ENCODE measurements at regions not wholly inside any gene's neighbourhood (a gene's known extent, or its start where the extent isn't known, plus 50 kb on each side); places are given as distances from the start of the nearest gene placed in this dataset.
"Not testable (repeated sequence)": the region's sequence is repeated elsewhere in the genome, so short reads cannot be mapped to it uniquely, and the experiment has no call there.

GRCh38 chr10:109312555-109312954, 610.8 kb downstream of the XPNPEP1 start:
- H3K9me3 ChIP-seq (ENCODE audit: low read length); CTCF ChIA-PET (ENCODE audit: unreplicated experiment); H3K4me3 ChIP-seq (ENCODE audit: low read depth, low read length, poor library complexity, severe bottlenecking); H2AFZ ChIP-seq (ENCODE audit: low read length); H3K4me1 ChIP-seq (ENCODE audit: insufficient read depth, low read length, poor library complexity, severe bottlenecking); POLR2A ChIA-PET; H4K20me1 ChIP-seq (ENCODE audit: insufficient read depth, low read length); H3K4me2 ChIP-seq (ENCODE audit: low read length); BruUV-seq (replicated peaks); DNase-seq (ENCODE audit: low spot score); H3K9me2 ChIP-seq (ENCODE audit: insufficient read depth, low read length); H3K36me3 ChIP-seq (ENCODE audit: insufficient read depth, low read length); H3K27ac ChIP-seq (ENCODE audit: low read depth, low read length, poor library complexity, severe bottlenecking); H3K79me2 ChIP-seq (ENCODE audit: insufficient read depth, low read depth, low read length); intact Hi-C loops (cut with micrococcal nuclease; ENCODE audit: unreplicated experiment): not testable (repeated sequence)

GRCh38 chr10:109308971-109309370, 614.3 kb downstream of the XPNPEP1 start:
- H3K4me1 ChIP-seq (ENCODE audit: insufficient read depth, low read length, poor library complexity, severe bottlenecking): no peaks in the 10 kb centered on the region

GRCh38 chr10:109307102-109307501, 616.2 kb downstream of the XPNPEP1 start:
- H3K79me2 ChIP-seq (ENCODE audit: insufficient read depth, low read depth, low read length); BruUV-seq (replicated peaks): not testable (repeated sequence)

More at GRCh38 chr10:109308971-109309370, 614.3 kb downstream of the XPNPEP1 start:
- ChIA-PET POLR2A (interaction anchor here (1.1 to 1.9 kb wide), 2 partner anchors 15 to 22 kb away, joined by 3 to 5 read pairs; no protein-coding TSS in a partner anchor), CTCF (ENCODE audit: unreplicated experiment) (no interaction called here)
- H3K9me3 ChIP-seq (ENCODE audit: low read length): no peaks in the 10 kb centered on the region
- H3K79me2 ChIP-seq (ENCODE audit: insufficient read depth, low read depth, low read length): no peaks in the 10 kb centered on the region
- no peak overlapping the region for H3K4me3 ChIP-seq (ENCODE audit: low read depth, low read length, poor library complexity, severe bottlenecking)
- TF ChIP-seq EZH2phosphoT487 (IDR thresholded peaks at IDR 0.05; ENCODE audit: borderline replicate concordance, low read depth, low read length) (no peak), CTCF (conservative IDR thresholded peaks at IDR 0.05; ENCODE audit: low read length) (no peak)
- no peaks in the 10 kb centered on the region for H3K9me2 ChIP-seq (ENCODE audit: insufficient read depth, low read length)
- no peaks in the 10 kb centered on the region for H4K20me1 ChIP-seq (ENCODE audit: insufficient read depth, low read length)
- no peaks in the 10 kb centered on the region for H3K36me3 ChIP-seq (ENCODE audit: insufficient read depth, low read length)
- no TSS peak for BruUV-seq (replicated peaks)
- intact Hi-C loops (cut with micrococcal nuclease; ENCODE audit: unreplicated experiment): no loop called here
- H3K4me2 ChIP-seq (ENCODE audit: low read length): no peak overlapping the region
- no peak for DNase-seq (ENCODE audit: low spot score)
- no peak overlapping the region for H2AFZ ChIP-seq (ENCODE audit: low read length)
- H3K27ac ChIP-seq (ENCODE audit: low read depth, low read length, poor library complexity, severe bottlenecking): no peak overlapping the region

DNA sequence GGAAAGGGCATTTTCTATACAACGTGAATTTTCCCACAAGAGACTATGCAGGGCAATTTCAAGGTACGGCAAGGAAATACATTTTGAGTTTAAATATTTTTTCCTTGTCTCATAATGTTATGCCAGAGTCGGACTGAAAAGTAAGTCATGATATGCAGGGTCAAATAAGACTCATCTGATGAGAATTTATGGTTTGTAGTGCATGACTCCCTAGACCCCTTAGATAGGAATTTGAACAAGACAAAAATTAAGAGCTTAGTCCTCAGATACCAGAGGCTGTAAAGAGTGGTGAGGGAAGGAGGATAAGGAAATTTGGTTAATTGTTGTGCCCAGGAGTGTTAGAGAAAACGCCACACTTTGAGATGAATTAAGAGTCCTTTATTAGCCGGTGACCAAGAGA, 616.6 kb downstream of the XPNPEP1 start:
- ChIA-PET CTCF (ENCODE audit: unreplicated experiment) (no interaction called here), POLR2A (interaction anchor here (0.6 kb wide), 1 partner anchor 103 kb away, joined by 3 read pairs; no protein-coding TSS in a partner anchor)
- Histone ChIP-seq H3K36me3 (ENCODE audit: insufficient read depth, low read length) (no peaks in the 10 kb centered on the region), H3K9me3 (ENCODE audit: low read length) (no peaks in the 10 kb centered on the region), H3K4me2 (ENCODE audit: low read length) (no peak overlapping the region), H3K4me1 (ENCODE audit: insufficient read depth, low read length, poor library complexity, severe bottlenecking) (no peaks in the 10 kb centered on the region), H3K9me2 (ENCODE audit: insufficient read depth, low read length) (no peaks in the 10 kb centered on the region), H4K20me1 (ENCODE audit: insufficient read depth, low read length) (no peaks in the 10 kb centered on the region), H2AFZ (ENCODE audit: low read length) (no peak overlapping the region), H3K79me2 (ENCODE audit: insufficient read depth, low read depth, low read length) (no peaks in the 10 kb centered on the region), H3K4me3 (ENCODE audit: low read depth, low read length, poor library complexity, severe bottlenecking) (no peak overlapping the region), H3K27ac (ENCODE audit: low read depth, low read length, poor library complexity, severe bottlenecking) (no peak overlapping the region)
- TF ChIP-seq EZH2phosphoT487 (IDR thresholded peaks at IDR 0.05; ENCODE audit: borderline replicate concordance, low read depth, low read length) (no peak), CTCF (conservative IDR thresholded peaks at IDR 0.05; ENCODE audit: low read length) (no peak)
- DNase-seq (ENCODE audit: low spot score): no peak
- intact Hi-C loops (cut with micrococcal nuclease; ENCODE audit: unreplicated experiment): no loop called here
- BruUV-seq (replicated peaks): no TSS peak

More at GRCh38 chr10:109307102-109307501, 616.2 kb downstream of the XPNPEP1 start:
- intact Hi-C loops (cut with micrococcal nuclease; ENCODE audit: unreplicated experiment); DNase-seq (ENCODE audit: low spot score); H3K4me1 ChIP-seq (ENCODE audit: insufficient read depth, low read length, poor library complexity, severe bottlenecking); H3K4me3 ChIP-seq (ENCODE audit: low read depth, low read length, poor library complexity, severe bottlenecking); H3K9me2 ChIP-seq (ENCODE audit: insufficient read depth, low read length); H3K36me3 ChIP-seq (ENCODE audit: insufficient read depth, low read length); H3K4me2 ChIP-seq (ENCODE audit: low read length); H3K27ac ChIP-seq (ENCODE audit: low read depth, low read length, poor library complexity, severe bottlenecking); H4K20me1 ChIP-seq (ENCODE audit: insufficient read depth, low read length); H3K9me3 ChIP-seq (ENCODE audit: low read length); H2AFZ ChIP-seq (ENCODE audit: low read length): not testable (repeated sequence)
- POLR2A ChIA-PET: interaction anchor here (0.6 kb wide), 1 partner anchor 103 kb away, joined by 3 read pairs; no protein-coding TSS in a partner anchor
- CTCF ChIA-PET (ENCODE audit: unreplicated experiment): interaction anchor here (0.9 kb wide), 1 partner anchor 9 kb away, joined by 3 read pairs; no protein-coding TSS in a partner anchor

Measured in OCI-LY7 (cell line).